Lower leg skin (tissue), 4 donors: ENCODE measurements at regions not wholly inside any gene's neighbourhood (a gene's known extent, or its start where the extent isn't known, plus 50 kb on each side); places are given as distances from the start of the nearest gene placed in this dataset.

Experiments
- DNase-seq, 2 donors: peaks; one replicate each; pipeline ENCODE4 v3.0.0-alpha.2; 2019; ENCODE audit warnings: low spot score in 2 of 2
- H3K4me3 ChIP-seq: fragments of 200-600 bp; sonication (generic); 2 replicates; pipeline ENCODE4 v1.5.1; 2017; ENCODE audit warnings: mild to moderate bottlenecking, low read depth; ENCODE audit not compliant: poor library complexity, severe bottlenecking
- POLR2A ChIP-seq, 2 donors: fragments of 450-650 bp; IDR thresholded peaks; one replicate each; pipeline ENCODE4 v1.6.1; 2016 to 2017; ENCODE audit warnings: antibody characterized with exemption in 2 of 2, mild to moderate bottlenecking in 1 of 2, moderate library complexity in 1 of 2
- WGBS, 2 donors: methylation state at CpG; one replicate each; pipeline ENCODE4 v1.1.5; 2018; 5-methylcytosine and 5-hydroxymethylcytosine counted together
- intact Hi-C: fragments of 100-400 bp; cut with DNase I; formaldehyde crosslinking; loops from one replicate; pipeline ENCODE4 v1.15.0; 2023; ENCODE audit warnings: low total_unique reads
- TF ChIP-seq, protein P1 (sequence below), 3 donors: fragments of 450-650 bp; IDR thresholded peaks; one replicate each; pipeline ENCODE4 v1.5.1; 2016; ENCODE audit warnings: antibody characterized with exemption in 3 of 3, mild to moderate bottlenecking in 3 of 3, moderate library complexity in 2 of 3

DNA sequence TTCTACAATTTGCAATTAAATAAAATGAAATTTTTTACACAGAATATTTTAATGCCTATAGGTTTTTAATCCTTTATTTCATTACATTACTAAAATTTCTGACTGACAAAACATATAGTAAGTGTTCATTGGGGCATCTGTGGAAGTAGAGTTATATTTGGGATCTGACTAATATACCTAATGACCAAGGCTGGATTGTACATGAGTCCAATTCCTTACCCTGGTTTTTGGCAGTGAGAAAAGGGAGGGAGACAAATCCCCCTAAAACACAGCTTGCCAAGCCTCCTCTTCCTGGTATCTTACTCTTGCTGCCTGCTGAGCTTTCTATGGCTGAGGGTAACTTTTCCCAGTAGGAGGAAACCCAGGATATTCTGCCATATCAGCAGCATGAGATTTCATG lies 149.4 kb upstream of the CDH20 start:
- DNase-seq: no peak
- TF ChIP-seq, protein P1, sequence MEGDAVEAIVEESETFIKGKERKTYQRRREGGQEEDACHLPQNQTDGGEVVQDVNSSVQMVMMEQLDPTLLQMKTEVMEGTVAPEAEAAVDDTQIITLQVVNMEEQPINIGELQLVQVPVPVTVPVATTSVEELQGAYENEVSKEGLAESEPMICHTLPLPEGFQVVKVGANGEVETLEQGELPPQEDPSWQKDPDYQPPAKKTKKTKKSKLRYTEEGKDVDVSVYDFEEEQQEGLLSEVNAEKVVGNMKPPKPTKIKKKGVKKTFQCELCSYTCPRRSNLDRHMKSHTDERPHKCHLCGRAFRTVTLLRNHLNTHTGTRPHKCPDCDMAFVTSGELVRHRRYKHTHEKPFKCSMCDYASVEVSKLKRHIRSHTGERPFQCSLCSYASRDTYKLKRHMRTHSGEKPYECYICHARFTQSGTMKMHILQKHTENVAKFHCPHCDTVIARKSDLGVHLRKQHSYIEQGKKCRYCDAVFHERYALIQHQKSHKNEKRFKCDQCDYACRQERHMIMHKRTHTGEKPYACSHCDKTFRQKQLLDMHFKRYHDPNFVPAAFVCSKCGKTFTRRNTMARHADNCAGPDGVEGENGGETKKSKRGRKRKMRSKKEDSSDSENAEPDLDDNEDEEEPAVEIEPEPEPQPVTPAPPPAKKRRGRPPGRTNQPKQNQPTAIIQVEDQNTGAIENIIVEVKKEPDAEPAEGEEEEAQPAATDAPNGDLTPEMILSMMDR (IDR thresholded peaks at IDR 0.05): no peak
- TF ChIP-seq POLR2A (IDR thresholded peaks at IDR 0.05): no peak
- intact Hi-C loops: no loop called here
- H3K4me3 ChIP-seq: no peak overlapping the region

DNA sequence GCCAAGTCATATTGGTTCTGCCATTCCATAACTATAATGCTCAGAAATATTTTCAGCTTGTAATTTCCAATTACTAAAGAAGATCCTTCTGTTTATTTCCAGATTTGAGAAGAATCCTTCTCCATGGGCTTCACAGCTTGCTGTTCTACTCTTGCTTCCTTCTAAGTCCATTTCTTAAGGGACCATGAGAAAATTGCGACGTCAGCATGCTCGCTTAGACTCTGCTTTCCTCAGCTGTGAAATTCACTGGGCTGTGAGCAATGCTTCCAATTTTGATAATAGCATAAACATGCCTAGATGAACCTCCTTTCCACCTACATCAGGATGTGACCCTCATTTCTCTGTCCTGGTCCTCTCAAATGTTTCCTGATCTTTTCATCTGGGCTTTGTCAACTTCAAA lies 145.3 kb upstream of the CDH20 start:
- no peak overlapping the region for H3K4me3 ChIP-seq
- 88 to 92% methylated on average over 3 of the region's 3 CpGs for WGBS, 2 donors
- intact Hi-C loops: no loop called here
- TF ChIP-seq, protein P1 (IDR thresholded peaks at IDR 0.05): no peak
- no peak for TF ChIP-seq POLR2A (IDR thresholded peaks at IDR 0.05)
- DNase-seq: no peak

DNA sequence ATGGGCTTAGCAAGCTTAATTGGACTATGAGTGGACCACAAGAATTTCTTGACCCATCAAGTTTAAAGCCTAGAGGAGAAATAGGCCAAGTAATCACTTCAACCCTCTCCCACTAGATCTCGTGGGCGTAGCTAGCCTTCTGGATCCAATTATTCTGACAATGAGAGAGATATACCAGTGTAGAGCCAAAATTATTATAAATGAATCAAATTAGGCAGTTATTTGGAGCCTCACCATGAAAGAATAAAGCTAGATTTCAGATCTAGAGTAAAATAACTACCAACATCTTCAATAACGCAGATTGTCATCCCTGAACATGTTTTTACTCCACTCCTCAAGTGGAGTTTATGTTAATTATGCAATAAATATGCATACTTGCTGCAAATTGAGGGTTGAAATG lies 143.9 kb upstream of the CDH20 start:
- H3K4me3 ChIP-seq: no peak overlapping the region
- WGBS, 2 donors: 50 to 72% methylated on average over 3 of the region's 3 CpGs
- intact Hi-C loops: no loop called here
- no peak for DNase-seq
- no peak for TF ChIP-seq POLR2A (IDR thresholded peaks at IDR 0.05)
- TF ChIP-seq, protein P1 (IDR thresholded peaks at IDR 0.05): no peak

DNA sequence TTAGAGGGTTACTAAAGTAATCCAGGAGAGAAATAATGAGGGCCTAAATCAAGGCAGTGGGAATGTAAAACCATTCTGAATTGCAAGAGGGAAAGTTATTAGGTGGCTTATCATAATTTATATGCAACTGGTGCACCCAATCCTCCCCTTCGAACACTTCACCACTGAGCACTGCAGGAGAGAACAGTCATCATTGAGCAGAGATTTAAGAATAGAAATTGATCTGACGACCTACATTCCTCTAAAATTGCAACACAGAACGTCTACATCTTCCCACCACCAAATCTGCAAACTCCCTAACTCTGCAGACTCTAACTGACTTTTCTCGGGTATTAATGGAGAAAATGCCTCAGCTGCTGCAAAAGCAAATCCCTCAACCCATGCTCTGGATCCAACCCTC lies 138.5 kb upstream of the CDH20 start:
- intact Hi-C loops: no loop called here
- DNase-seq: no peak
- H3K4me3 ChIP-seq: no peak overlapping the region
- TF ChIP-seq, protein P1 (IDR thresholded peaks at IDR 0.05): no peak
- no peak for TF ChIP-seq POLR2A (IDR thresholded peaks at IDR 0.05)
- 80 to 83% methylated on average over 4 of the region's 4 CpGs for WGBS, 2 donors

DNA sequence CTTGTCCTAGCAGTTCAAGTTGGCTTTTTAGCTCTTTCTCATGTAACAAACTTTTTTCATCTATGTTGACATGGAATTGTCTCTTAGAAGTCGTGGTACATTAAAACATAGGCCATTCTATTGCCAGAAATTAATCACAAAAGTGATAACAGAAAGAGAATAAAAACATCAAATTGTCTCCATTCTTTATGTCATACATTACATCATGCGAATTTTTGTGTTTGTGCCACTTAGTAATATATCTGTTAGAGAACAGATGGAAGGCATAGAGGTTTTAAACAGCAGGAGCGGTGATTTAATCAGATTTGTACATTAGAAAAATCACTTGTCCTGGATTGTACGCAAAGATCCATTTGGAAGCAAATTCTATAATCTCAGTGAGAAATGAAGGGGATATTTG lies 136.5 kb upstream of the CDH20 start:
- no peak for DNase-seq
- intact Hi-C loops: no loop called here
- no peak overlapping the region for H3K4me3 ChIP-seq
- no peak for TF ChIP-seq POLR2A (IDR thresholded peaks at IDR 0.05)
- TF ChIP-seq, protein P1 (IDR thresholded peaks at IDR 0.05): no peak
- 87 to 88% methylated on average over 4 of the region's 4 CpGs for WGBS, 2 donors

DNA sequence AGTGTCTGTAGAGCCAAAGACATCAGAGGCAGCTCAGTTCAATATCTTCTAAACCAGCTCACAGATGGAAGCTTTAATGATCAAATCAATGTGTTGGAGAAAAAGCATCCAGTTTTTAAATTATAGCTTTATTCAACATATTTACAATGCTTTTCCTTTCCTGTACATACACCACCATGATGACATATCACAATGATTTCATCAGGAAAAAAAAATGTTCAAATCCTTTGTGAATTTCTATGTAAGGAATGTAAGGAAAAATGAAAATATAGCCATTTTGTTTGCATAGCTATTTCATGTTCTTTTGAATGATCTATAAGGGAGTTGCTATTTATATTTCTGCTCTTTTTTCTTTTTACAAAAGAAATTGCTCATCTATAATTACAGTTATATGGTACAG lies 134.7 kb upstream of the CDH20 start:
- intact Hi-C loops: no loop called here
- DNase-seq: no peak
- H3K4me3 ChIP-seq: no peak overlapping the region
- TF ChIP-seq POLR2A (IDR thresholded peaks at IDR 0.05): no peak
- TF ChIP-seq, protein P1 (IDR thresholded peaks at IDR 0.05): no peak
